ENCODE measurements at regions not wholly inside any gene's neighbourhood (a gene's known extent, or its start where the extent isn't known, plus 50 kb on each side); places are given as distances from the start of the nearest gene placed in this dataset.

- TF ChIP-seq ZFX (IDR thresholded peaks at IDR 0.05) = no peak
- TF ChIP-seq, protein P1, sequence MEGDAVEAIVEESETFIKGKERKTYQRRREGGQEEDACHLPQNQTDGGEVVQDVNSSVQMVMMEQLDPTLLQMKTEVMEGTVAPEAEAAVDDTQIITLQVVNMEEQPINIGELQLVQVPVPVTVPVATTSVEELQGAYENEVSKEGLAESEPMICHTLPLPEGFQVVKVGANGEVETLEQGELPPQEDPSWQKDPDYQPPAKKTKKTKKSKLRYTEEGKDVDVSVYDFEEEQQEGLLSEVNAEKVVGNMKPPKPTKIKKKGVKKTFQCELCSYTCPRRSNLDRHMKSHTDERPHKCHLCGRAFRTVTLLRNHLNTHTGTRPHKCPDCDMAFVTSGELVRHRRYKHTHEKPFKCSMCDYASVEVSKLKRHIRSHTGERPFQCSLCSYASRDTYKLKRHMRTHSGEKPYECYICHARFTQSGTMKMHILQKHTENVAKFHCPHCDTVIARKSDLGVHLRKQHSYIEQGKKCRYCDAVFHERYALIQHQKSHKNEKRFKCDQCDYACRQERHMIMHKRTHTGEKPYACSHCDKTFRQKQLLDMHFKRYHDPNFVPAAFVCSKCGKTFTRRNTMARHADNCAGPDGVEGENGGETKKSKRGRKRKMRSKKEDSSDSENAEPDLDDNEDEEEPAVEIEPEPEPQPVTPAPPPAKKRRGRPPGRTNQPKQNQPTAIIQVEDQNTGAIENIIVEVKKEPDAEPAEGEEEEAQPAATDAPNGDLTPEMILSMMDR (conservative IDR thresholded peaks at IDR 0.05) = no peak
Measured at GRCh38 chr14:89503431-89503996, 86.5 kb upstream of the FOXN3 start.

DNA sequence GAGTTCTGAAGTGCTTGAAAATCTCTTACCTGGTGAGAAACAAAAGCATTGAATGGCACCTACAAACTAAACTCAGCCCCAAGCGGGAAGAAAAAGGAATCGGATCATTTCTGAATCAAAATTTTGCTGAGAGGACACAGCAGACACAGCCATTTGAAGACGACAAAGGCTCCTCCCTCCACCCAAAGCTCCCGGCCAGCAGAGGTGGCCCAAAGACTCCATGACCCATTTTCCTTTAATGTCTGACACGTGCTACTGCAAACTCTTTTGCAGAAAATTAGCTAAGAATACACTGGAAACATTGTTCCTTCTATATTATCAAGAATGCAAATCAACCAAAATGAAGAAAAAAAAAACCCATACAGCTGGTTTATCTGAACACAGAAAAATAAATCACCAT, 85.9 kb upstream of the FOXN3 start:
- TF ChIP-seq ZFX (IDR thresholded peaks at IDR 0.05) = no peak
- TF ChIP-seq, protein P1 (conservative IDR thresholded peaks at IDR 0.05) = no peak
- no peak overlapping the region for H3K27ac ChIP-seq

More at GRCh38 chr14:89503431-89503996, 86.5 kb upstream of the FOXN3 start:
- no peak overlapping the region for H3K27ac ChIP-seq

GRCh38 chr14:89501381-89501780, 84.3 kb upstream of the FOXN3 start:
- TF ChIP-seq, protein P1 (conservative IDR thresholded peaks at IDR 0.05) = no peak
- no peak for TF ChIP-seq ZFX (IDR thresholded peaks at IDR 0.05)
- no peak overlapping the region for H3K27ac ChIP-seq

DNA sequence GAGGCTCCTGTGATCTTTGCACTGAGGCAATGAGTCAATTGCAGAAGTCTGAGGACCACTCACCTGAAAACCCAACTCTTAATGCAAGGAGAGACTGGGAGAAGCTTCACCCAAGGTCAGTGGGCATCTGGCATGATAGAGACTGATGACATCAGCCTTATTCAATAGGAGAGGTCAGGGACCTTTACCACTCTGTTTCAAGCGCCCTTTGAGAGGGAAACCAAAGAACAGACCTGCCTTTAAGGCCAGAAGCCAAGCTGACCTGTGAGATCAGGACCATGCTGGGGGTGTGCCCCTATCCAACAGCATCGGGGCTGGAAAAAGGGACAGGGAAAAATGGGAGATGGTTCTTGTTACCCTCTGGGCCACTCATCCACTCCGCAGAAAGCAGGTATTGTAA, 83.3 kb upstream of the FOXN3 start:
- no peak for TF ChIP-seq ZFX (IDR thresholded peaks at IDR 0.05)
- TF ChIP-seq, protein P1 (conservative IDR thresholded peaks at IDR 0.05) = no peak
- H3K27ac ChIP-seq = no peak overlapping the region

GRCh38 chr14:89498878-89499277, 81.8 kb upstream of the FOXN3 start:
- no peak overlapping the region for H3K27ac ChIP-seq
- TF ChIP-seq ZFX (IDR thresholded peaks at IDR 0.05) = no peak
- TF ChIP-seq, protein P1 (conservative IDR thresholded peaks at IDR 0.05) = no peak

GRCh38 chr14:89495718-89496117, 78.7 kb upstream of the FOXN3 start:
- H3K27ac ChIP-seq = no peak overlapping the region
- TF ChIP-seq, protein P1 (conservative IDR thresholded peaks at IDR 0.05) = no peak
- no peak for TF ChIP-seq ZFX (IDR thresholded peaks at IDR 0.05)

DNA sequence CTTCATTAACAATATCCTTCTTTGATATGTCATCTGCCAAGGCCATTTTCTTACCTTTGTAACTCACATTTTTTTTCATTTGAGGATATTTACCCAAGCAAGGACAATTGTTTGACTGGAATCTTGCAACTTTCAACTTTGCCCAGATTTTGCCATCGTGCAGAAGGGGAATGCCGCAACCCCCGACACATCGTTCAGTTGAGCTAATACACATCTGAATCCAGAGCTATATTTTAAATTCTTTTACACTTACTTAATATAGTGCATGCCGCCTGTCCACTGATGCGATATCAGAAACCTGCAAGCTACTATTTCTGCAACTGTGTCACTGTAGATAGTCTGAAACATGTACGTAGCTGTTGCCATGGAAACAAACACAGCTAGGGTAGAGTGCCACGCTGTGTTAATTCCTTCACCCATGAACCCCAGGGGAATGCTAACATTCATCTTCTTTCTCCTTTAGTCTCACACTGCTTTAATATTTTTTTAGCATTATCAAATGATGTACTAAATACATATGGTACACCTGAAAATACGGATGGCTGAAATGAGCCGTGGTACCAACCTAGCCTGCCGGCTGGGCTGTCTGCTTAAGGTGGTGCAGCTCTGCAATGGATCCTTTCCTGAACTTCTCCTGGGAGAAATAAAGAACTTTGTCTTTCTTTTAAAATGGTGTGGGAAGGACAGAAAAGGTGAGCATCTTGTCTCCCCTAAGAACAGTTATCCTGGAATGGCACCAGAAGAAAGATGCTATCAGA, 77.0 kb upstream of the FOXN3 start:
- TF ChIP-seq, protein P1 (conservative IDR thresholded peaks at IDR 0.05) = no peak
- no peak for TF ChIP-seq ZFX (IDR thresholded peaks at IDR 0.05)
- no peak overlapping the region for H3K27ac ChIP-seq
